SHP77 treated with DMSO at 0.1 percent for 48 hours (cell line): ENCODE measurements at regions not wholly inside any gene's neighbourhood (a gene's known extent, or its start where the extent isn't known, plus 50 kb on each side); places are given as distances from the start of the nearest gene placed in this dataset.

Experiments used
- DNase-seq: peaks from one replicate; lab custom pipeline; 2025; lab: John Stamatoyannopoulos, UW

DNA sequence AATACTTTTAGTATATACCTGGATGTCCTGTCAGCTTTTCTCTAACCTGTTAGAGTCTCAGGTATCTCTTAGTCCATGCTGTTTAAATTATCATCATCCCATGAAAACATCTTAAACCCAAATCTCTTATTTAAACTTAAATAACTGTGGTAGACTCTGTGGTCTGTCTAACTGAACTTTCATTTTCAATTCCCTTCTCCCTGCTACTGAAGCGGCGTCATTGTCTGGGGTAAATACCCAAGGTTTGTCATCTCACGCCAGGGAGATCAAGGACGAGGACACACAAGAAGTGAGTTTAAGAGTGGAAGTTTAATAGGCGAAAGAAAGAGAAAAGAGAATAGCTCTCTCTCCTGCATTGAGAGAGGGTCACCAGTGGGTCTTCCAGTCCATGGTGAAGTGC, 804.4 kb upstream of the CELF2 start:
- no peak for DNase-seq

GRCh38 chr10:10222304-10222841, 795.3 kb upstream of the CELF2 start:
- no peak for DNase-seq

DNA sequence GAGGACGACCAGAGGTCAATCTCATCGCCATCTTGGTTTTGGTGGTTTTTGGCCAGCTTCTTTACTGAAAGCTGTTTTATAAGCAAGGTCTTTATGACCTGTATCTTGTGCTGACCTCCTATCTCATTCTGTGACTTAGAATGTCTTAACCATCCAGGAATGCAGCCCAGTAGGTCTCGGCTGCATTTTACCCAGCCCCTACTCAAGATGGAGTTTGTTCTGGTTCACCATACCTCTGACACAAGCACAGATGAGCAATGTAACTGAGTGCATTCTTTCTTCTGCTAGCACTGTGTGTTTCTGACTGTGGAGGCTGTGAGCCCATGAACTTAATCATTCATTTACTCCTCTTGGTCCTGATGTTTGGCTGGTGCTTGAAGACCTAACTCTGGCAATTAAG, 794.5 kb upstream of the CELF2 start:
- no peak for DNase-seq

GRCh38 chr10:10225136-10225676, 792.5 kb upstream of the CELF2 start:
- DNase-seq = no peak

DNA sequence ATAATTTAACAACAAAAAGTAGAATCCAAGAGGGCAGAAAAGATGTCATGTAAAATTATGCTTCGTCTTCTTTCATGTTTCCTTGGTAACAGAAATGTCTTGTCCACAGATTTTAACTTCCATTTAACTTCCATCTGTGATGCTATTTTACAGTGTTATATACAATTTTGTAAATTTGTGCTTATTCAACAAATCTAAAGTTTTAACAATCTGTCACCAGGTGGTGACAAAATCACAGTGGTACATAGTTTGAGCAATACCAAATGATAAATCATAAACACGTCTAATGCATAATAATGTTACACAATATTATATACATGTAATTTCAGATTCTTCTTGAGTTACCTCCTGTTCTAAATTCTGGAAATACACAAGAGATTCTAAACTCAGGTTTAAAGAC, 784.4 kb upstream of the CELF2 start:
- DNase-seq = no peak

GRCh38 chr10:10235003-10235402, 782.7 kb upstream of the CELF2 start:
- DNase-seq = no peak

- no peak for DNase-seq
Measured at GRCh38 chr10:10247585-10247984, 770.1 kb upstream of the CELF2 start.

- DNase-seq = no peak
Measured at GRCh38 chr10:10256860-10257259, 760.8 kb upstream of the CELF2 start.

GRCh38 chr10:10259013-10259412, 758.7 kb upstream of the CELF2 start:
- DNase-seq = no peak

DNA sequence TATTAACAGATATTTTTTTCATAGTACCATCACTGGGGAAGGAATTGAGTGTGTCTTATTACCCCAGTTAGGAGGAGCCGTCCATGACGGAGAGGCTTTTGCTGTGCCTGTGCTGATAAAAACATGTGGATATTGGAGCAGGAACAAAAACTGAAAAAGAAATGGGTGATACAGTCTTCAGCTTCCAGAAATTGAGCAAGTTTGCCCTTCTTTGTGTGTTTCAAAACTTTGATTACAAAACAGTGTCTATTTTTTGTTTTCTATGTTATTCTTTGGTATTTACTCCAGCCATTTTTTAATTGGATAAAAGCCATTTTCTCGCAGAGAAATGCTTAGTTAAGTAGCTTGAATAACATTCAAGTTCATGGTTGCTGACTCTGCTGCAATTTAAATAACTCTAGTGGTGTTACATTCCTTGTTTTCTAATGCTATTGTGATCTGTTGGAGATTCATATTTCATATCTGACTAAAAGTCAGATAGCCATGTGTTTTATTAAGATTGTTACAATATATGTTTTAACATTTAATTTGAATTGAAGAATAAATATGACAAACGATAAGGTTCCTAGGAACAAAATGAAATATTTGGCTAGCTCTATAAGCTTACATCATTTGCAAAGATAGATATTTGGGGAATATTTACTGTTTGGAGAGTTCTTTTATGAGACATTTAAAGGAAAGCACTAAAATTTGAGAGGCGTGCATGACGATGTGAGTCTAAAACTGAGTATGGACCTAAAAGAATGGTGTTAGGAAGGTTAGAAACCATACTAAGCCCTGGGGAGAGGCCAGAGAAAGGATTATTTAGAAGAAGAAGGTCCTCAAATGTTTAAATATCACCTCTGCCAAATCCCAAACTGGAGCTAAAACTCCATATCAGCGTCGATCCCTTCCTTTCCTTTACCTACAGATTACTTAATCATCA, 747.3 kb upstream of the CELF2 start:
- DNase-seq = no peak

DNA sequence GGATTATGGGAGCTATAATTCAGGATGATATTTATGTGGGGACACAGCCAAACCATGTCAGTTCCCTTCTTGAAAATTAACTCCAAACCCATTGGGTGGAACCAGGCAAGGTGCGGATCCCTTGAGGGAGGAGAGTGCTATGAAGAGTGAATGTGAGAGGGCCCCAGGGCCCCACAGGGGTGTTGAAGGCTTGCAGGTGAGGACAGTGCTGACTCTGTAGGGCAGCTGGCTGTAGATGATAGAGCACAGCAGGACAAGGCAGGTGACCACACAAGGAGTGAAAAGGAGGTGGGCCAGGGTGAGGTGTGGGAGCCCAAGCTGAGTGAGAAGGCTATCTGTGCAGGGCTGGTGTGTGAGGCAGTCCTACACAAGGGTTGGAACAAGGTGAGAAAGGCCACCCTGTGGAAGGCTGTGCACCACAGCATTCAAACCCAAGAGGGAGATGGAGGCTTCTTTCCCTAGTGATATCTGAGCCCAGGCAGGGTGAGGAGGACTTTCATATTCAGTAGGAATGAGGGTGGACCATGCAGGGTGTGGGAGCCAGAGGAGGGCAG, 746.0 kb upstream of the CELF2 start:
- DNase-seq = no peak

DNA sequence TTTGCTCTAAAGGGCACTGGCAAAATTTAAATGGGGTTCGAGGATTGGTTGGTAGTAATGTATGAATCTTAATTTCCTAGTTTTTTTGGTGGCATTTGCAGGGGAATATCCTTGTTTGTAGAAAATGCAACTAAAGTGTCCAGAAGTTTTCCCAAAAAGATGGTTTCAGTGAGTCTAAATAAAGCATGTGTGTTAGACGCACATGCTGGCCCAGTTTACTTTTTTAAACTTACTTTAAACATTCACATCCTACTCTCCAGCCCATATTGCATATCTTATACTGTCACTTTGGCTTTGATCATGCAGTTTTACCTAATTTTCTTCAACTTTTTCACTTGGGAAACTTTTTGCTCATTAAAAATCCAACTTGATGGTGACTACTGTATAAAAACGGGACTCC, 744.0 kb upstream of the CELF2 start:
- DNase-seq = no peak

DNA sequence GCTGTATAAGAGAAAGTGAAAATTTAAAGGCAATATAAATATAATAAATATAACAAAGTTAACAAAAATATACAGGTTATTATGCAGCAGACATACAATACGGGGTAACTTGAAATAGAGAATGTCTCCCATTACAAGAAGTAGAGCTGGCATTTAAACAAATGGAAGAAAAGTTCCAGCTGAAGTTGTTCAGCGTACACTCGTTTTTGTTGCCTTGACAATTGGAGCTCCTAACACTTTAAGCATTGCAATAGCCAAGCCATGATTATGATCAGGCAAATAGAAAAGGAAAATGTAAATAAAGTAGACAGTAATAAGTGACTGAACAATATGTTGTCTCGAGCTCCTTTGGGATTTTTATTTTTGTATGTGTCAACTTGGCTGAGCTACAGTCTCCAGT, 737.8 kb upstream of the CELF2 start:
- DNase-seq = no peak

- no peak for DNase-seq
Measured at GRCh38 chr10:10292501-10292900, 725.2 kb upstream of the CELF2 start.

DNA sequence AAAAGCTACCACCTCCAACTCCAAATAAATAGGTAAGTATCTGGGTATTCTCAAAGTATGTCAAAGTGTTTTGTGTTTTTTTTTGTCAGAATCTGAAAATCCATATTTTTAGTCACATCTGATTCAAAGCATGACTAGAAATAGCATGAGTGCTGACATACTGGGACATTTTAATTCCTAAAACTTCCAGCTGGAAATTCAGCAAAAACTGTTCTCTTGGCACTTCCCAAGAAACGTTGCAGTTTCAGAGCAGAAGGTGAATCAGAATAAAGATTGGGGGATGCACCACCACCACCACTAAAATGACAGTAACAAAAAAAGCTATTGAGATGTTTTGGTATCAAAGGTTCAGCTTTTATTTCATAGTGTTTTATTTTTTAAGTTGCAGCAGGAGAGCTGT, 724.6 kb upstream of the CELF2 start:
- no peak for DNase-seq

DNA sequence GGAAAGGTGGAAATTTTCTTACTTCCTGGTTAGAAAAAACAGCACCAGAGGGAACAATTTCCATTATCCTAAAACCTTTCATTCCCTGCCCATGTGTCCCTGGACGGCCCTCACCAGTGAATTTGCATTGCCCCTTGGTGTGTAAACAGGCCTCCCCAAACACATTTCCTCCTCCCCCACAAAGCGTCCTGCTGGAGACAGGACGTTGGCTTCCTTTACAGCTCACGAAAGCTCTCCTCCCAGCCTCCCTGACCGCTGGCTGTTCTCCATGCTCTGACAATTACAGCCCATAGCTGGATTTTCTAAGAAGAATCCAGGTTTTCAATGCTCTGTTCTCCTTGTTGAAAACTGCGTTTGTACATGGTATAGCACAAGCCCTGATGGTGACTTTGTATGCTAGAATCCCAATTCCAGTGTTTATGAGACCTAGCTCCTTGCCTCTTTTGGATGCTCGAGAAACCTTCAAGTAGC, 724.2 kb upstream of the CELF2 start:
- no peak for DNase-seq

DNA sequence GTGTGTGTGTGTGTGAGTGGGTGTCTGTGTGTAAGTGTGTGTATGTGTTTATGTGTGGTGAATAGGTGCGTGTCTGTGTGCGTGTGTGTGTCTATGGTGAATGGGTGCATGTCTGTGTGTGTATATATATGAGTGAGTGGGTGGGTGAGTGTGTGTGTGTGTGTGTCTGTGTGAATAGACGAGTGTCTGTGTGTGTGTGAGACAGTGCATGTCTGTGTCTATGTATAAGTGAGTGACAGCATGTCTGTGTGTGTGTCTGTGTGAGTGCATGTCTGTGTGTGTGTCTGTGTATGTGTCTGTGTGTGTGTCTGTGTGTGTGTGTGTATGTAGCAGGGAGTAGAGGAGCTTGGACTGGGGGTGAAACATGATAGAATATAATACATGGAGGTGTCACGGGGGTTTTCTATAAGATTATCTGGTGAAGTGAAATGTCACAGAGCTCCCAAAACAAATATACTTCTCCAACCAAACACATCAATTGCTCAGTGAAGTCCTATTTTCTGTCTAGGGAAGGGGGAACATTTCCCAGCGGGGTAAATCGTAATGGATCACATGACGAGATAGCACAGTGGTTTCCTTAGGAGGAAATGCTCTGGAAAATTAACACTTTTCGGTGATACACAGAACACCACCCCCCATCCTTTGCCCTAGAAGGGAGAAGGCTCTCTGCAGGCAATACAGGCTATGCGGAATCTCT, 723.3 kb upstream of the CELF2 start:
- DNase-seq = no peak

- no peak for DNase-seq
Measured at GRCh38 chr10:10294881-10295529, 722.7 kb upstream of the CELF2 start.

DNA sequence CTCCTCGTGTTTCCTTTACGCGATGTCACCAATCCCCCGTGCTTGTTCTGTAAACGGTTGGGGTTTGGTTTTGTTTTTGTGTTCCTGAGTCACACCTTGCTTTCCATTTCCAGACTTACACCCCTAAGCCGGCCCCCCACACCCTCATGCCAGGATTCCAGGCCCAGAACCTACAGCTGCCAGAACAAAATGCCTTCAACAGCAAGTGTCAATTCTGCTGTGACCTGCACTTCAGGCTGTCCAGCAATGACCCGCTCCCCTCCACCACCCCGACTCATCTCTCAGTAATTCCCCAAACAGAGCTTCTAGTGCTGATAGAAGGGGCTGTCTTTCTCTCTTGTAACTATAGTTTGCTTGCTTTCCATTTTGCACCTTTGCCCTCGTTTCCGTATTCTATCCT, 722.1 kb upstream of the CELF2 start:
- DNase-seq = no peak

DNA sequence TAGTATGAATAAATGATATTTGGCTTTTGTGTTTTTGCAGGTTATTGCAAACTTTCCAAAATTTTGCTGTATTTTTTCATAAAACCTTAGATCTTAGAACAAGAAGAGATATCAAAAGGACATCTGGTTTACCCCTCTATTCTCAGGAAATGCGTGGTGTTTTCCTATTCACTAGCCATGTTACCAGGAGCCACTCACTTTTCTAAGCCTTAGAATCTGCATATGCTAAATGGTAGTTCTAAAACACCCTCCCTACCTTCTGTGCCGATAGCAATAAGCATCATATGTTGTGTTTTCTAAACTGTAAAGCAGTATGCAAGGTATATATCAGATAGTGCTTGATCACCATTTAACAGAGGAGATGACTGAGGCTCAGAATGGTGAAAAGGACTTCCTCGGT, 715.0 kb upstream of the CELF2 start:
- no peak for DNase-seq

GRCh38 chr10:10307036-10307435, 710.6 kb upstream of the CELF2 start:
- no peak for DNase-seq

DNA sequence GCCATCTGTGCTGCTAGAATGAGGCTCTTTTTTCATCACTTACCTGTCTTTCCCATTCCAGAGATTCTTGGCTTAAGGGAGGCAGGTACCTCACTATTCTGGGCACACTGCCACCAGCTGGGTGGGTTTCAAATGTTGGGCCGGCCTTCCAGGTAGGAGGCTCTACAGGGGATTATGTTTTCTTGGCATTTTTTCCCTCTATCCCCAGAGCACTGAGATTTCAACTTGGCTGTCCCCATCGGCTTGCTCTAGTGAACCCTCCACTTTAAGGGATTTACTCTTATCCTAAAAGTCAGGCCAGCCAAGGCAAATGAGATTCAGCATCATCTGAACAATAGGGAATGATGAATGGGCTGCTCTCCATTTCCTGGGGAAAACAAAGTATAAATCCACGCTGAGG, 710.1 kb upstream of the CELF2 start:
- no peak for DNase-seq
